ENCODE measurements at regions not wholly inside any gene's neighbourhood (a gene's known extent, or its start where the extent isn't known, plus 50 kb on each side); places are given as distances from the start of the nearest gene placed in this dataset.

DNA sequence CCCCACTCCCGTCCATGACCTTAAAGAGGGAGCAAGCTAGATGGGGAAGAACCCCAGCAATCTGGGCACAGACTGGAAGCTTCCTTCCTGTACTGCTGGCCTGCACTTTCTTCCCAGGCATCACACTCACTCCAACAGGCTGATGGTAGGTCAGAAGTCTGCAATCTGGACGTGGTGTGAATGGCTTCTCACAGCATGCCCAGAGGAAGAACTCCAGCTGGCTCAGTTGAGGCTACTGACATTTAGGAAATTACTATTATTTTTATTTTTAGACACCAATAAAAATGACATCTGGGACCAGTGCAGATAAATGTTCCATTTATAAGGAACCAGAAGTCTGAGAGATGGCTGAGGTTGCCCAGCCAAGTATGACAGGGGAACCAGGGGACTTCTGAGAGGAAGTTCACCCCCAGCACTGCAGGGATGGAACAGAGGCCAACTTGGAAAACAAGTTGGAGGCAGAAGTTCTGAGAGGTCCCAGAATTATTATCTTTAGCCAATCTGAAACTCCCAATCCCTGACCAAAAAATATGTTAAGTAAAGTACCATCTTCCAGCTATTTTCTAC is 163.8 kb upstream of the CTNNB1 start:
- TF ChIP-seq, protein P1, sequence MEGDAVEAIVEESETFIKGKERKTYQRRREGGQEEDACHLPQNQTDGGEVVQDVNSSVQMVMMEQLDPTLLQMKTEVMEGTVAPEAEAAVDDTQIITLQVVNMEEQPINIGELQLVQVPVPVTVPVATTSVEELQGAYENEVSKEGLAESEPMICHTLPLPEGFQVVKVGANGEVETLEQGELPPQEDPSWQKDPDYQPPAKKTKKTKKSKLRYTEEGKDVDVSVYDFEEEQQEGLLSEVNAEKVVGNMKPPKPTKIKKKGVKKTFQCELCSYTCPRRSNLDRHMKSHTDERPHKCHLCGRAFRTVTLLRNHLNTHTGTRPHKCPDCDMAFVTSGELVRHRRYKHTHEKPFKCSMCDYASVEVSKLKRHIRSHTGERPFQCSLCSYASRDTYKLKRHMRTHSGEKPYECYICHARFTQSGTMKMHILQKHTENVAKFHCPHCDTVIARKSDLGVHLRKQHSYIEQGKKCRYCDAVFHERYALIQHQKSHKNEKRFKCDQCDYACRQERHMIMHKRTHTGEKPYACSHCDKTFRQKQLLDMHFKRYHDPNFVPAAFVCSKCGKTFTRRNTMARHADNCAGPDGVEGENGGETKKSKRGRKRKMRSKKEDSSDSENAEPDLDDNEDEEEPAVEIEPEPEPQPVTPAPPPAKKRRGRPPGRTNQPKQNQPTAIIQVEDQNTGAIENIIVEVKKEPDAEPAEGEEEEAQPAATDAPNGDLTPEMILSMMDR (conservative IDR thresholded peaks at IDR 0.05 in 1 of 2, IDR thresholded peaks at IDR 0.05 in 1 of 2; ENCODE audit: extremely low read depth in 1 of 2, insufficient read depth in 1 of 2, low read depth in 1 of 2, low read length in 2 of 2), result no peak
- no peak for TF ChIP-seq EZH2 (IDR thresholded peaks at IDR 0.05; ENCODE audit: borderline replicate concordance, low read length)
